Endothelial cell (in vitro differentiated cells): ENCODE measurements at regions not wholly inside any gene's neighbourhood (a gene's known extent, or its start where the extent isn't known, plus 50 kb on each side); places are given as distances from the start of the nearest gene placed in this dataset.

ENCODE experiments used
- DNase-seq: peaks from one replicate; pipeline ENCODE4 v3.0.0; 2021; ENCODE audit warnings: low spot score
- H3K27ac Mint-ChIP-seq: one replicate; pipeline ENCODE4 v1.8.0; 2021; ENCODE audit warnings: mixed read lengths, inconsistent platforms; ENCODE audit not compliant: unreplicated experiment
- H3K27me3 Mint-ChIP-seq: one replicate; pipeline ENCODE4 v1.8.0; 2021; ENCODE audit warnings: mild to moderate bottlenecking, moderate library complexity, mixed read lengths, inconsistent platforms; ENCODE audit not compliant: unreplicated experiment
- H3K36me3 Mint-ChIP-seq: one replicate; pipeline ENCODE4 v1.8.0; 2021; ENCODE audit warnings: mild to moderate bottlenecking, low read depth, mixed read lengths, inconsistent platforms; ENCODE audit not compliant: unreplicated experiment
- H3K4me1 Mint-ChIP-seq: one replicate; pipeline ENCODE4 v1.8.0; 2021; ENCODE audit warnings: mild to moderate bottlenecking, mixed read lengths, inconsistent platforms; ENCODE audit not compliant: unreplicated experiment
- H3K4me3 Mint-ChIP-seq: one replicate; pipeline ENCODE4 v1.8.0; 2021; ENCODE audit warnings: mild to moderate bottlenecking, mixed read lengths, inconsistent platforms; ENCODE audit not compliant: unreplicated experiment
- H3K9me3 Mint-ChIP-seq: one replicate; pipeline ENCODE4 v1.8.0; 2021; ENCODE audit warnings: mixed read lengths, inconsistent platforms; ENCODE audit not compliant: unreplicated experiment
- TF ChIP-seq, protein P1 (sequence below): fragments of 200-600 bp; sonication (generic); IDR thresholded peaks from one replicate; pipeline ENCODE4 v1.5.0; 2021; ENCODE audit warnings: antibody characterized with exemption; ENCODE audit not compliant: unreplicated experiment

DNA sequence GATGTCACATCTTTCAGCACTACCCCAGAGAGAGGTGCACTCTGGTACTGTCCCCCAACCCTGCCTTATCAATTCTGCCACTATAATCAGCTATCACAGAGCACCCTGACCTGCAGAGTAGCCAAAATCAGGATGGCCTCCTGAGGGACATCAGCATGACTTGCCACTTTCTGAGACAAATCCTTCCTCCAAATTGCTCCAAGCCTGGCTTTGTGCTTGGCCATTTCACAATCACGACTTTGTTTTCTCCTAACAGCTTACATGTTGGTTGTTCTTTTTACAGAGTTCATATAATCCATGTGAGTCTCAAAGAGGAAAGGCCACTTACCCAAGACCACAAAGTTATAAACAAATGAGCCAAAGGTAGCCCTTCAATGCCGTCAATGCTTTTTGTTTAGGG lies 449.0 kb upstream of the CDH5 start:
- H3K4me1 Mint-ChIP-seq = no peaks in the 10 kb centered on the region
- TF ChIP-seq, protein P1, sequence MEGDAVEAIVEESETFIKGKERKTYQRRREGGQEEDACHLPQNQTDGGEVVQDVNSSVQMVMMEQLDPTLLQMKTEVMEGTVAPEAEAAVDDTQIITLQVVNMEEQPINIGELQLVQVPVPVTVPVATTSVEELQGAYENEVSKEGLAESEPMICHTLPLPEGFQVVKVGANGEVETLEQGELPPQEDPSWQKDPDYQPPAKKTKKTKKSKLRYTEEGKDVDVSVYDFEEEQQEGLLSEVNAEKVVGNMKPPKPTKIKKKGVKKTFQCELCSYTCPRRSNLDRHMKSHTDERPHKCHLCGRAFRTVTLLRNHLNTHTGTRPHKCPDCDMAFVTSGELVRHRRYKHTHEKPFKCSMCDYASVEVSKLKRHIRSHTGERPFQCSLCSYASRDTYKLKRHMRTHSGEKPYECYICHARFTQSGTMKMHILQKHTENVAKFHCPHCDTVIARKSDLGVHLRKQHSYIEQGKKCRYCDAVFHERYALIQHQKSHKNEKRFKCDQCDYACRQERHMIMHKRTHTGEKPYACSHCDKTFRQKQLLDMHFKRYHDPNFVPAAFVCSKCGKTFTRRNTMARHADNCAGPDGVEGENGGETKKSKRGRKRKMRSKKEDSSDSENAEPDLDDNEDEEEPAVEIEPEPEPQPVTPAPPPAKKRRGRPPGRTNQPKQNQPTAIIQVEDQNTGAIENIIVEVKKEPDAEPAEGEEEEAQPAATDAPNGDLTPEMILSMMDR = no peak
- no peaks in the 10 kb centered on the region for H3K36me3 Mint-ChIP-seq
- no peak overlapping the region for H3K4me3 Mint-ChIP-seq
- H3K27ac Mint-ChIP-seq = no peak overlapping the region
- H3K9me3 Mint-ChIP-seq = peaks cover 4% of the 10 kb centered on the region
- no peak for DNase-seq
- H3K27me3 Mint-ChIP-seq = peaks cover 4% of the 10 kb centered on the region

DNA sequence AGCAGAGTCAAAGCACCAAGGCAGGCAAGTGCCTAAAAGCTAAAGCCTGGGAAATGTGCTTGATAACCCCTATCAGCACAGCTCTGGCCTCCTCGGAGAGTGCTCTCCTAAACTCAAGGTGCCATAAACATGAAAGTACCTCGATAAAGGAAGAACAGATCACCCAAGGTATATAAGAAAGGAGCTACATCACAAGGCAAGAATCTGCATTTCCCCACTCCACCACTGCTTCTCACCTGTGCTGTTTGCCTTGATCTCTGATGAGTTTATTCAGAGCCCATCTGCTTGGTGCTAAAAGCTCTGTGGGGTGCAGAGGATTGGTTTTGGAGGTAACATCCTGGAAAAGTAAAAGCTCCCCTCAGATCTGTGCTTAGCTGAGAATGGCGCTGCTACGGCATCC lies 449.5 kb upstream of the CDH5 start:
- no peak for DNase-seq
- H3K27ac Mint-ChIP-seq = no peak overlapping the region
- TF ChIP-seq, protein P1 = no peak

DNA sequence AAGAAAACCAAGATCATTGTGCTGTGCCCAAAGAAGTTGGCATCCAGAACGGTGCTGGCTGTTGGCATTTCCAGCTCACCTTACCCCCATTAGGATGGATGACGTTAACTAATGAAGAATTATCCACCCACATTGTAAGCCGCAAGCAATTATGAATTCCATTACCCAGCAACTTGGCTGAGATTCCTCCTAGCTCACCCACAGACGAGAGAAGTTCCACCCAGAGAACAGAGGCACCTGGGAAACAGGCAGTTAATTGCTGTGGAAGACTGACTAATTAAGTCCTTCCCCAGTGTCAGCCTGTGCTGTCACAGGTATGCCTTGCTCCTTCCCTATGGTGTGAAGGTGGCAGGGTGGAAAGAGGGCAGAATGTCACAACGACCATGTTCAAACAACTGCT lies 456.2 kb upstream of the CDH5 start:
- Mint-ChIP-seq H3K36me3 (no peaks in the 10 kb centered on the region), H3K9me3 (no peaks in the 10 kb centered on the region), H3K4me1 (peaks cover 4% of the 10 kb centered on the region), H3K4me3 (no peak overlapping the region), H3K27me3 (peaks cover 2% of the 10 kb centered on the region), H3K27ac (no peak overlapping the region)
- DNase-seq = no peak
- TF ChIP-seq, protein P1 = no peak

More for the DNA sequence above, 449.5 kb upstream of the CDH5 start:
- Mint-ChIP-seq H3K9me3 (peaks cover 4% of the 10 kb centered on the region), H3K36me3 (no peaks in the 10 kb centered on the region), H3K27me3 (peaks cover 4% of the 10 kb centered on the region), H3K4me3 (no peak overlapping the region), H3K4me1 (no peaks in the 10 kb centered on the region)

DNA sequence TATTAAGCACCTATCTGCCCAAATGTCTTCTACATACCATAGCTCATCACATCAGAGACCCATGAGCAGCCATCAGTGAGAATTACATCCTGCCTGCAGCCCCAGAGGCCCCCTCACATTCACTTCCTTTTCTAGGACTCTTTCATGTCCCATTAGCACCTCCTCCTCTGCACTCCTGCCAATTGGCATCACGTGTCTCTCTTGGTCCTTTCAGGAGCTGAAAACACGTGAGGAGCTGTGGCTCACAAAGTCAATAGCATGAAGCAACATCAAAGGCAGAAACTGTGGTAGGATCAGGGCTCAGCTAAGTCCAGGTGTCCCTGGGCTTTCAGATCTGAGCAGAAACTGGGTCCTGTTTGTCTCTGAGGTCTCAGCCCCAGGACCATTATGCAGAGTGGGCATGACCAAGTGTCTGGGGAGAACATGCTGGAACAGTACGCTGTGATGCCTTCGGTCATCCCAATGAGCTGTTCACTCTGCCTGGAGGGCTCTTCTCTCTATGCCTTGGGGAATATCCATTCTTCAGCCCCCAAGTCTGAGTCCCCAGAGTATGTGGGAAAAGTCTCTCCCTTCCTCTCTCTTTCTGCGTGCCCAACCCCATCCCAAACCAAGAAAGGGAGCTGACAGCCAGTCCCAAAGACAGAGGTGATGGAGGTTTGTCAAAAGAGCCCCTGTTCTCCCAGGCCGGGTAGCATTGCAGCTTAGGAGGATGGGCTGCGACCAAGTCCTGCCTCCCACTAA lies 457.0 kb upstream of the CDH5 start:
- no peak overlapping the region for H3K27ac Mint-ChIP-seq
- TF ChIP-seq, protein P1 = no peak
- DNase-seq = no peak
- H3K36me3 Mint-ChIP-seq = no peaks in the 10 kb centered on the region
- H3K27me3 Mint-ChIP-seq = peaks cover 2% of the 10 kb centered on the region
- no peaks in the 10 kb centered on the region for H3K9me3 Mint-ChIP-seq
- no peak overlapping the region for H3K4me3 Mint-ChIP-seq
- peaks cover 4% of the 10 kb centered on the region for H3K4me1 Mint-ChIP-seq

DNA sequence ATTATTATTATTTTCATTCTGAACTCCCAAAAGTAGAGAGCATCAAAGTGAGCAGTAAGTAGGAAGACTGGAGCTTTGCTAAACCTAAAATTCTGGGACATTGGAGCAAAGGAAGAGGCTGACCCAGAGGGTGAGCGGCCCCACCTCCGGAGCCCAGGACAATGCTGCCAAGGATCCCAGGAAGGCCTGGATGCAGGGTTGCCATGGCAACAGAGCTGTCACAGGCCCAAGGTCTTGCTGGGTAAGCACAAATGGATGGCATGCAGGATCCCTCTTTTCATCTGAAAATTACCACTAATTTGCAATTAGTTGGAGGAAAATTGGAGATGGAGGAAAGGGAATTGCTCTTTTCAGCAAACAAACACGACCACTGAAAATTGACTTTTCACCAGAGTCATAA lies 457.9 kb upstream of the CDH5 start:
- no peak for DNase-seq
- Mint-ChIP-seq H3K4me3 (no peak overlapping the region), H3K4me1 (peaks cover 4% of the 10 kb centered on the region), H3K27me3 (peaks cover 2% of the 10 kb centered on the region), H3K36me3 (no peaks in the 10 kb centered on the region), H3K27ac (no peak overlapping the region), H3K9me3 (no peaks in the 10 kb centered on the region)
- TF ChIP-seq, protein P1 = no peak
